ENCODE measurements at regions not wholly inside any gene's neighbourhood (a gene's known extent, or its start where the extent isn't known, plus 50 kb on each side); places are given as distances from the start of the nearest gene placed in this dataset.

DNA sequence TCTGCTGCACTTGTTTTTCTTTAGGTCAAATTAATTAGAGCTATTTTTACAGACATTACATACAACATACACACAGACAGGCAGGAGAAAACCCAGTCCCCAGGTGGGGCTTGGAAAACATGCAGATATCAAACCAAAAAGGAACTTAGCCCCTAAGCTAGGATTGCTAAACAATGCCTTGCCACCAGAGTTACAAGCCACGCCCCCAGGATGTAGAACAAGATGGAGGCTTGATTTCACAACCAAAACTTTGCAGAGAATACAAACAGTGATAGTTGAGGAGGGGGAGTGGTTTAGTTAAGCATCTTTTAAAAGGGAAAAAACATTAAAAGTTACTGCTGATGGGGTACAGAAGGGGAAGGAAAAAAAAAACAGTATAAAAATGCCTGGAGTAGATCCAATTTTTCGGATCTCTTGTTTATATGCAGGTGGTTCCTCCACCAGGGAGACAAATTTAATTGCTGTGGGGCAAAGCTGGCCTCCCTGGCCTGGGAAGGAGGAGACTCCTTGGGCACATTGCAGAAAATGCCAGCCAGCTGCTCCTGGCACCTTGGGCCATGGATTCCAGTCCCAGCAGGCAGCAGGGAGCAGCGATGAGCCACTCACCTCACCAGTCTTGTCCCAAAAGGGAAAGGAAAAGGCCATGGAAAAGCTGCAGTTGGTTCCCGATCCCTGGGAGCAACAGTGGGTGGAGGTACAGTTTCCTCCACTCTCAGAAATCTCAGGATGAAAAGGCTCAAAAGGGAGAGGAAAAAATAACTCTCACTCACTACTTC is 348.4 kb upstream of the REG3G start:
- TF ChIP-seq, protein P1, sequence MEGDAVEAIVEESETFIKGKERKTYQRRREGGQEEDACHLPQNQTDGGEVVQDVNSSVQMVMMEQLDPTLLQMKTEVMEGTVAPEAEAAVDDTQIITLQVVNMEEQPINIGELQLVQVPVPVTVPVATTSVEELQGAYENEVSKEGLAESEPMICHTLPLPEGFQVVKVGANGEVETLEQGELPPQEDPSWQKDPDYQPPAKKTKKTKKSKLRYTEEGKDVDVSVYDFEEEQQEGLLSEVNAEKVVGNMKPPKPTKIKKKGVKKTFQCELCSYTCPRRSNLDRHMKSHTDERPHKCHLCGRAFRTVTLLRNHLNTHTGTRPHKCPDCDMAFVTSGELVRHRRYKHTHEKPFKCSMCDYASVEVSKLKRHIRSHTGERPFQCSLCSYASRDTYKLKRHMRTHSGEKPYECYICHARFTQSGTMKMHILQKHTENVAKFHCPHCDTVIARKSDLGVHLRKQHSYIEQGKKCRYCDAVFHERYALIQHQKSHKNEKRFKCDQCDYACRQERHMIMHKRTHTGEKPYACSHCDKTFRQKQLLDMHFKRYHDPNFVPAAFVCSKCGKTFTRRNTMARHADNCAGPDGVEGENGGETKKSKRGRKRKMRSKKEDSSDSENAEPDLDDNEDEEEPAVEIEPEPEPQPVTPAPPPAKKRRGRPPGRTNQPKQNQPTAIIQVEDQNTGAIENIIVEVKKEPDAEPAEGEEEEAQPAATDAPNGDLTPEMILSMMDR (IDR thresholded peaks at IDR 0.05), result no peak
- no peaks in the 10 kb centered on the region for H3K9me3 ChIP-seq
- no peak for DNase-seq (ENCODE audit: low spot score)
- H3K27me3 ChIP-seq (replicated peaks; ENCODE audit: insufficient read depth), result no peaks in the 10 kb centered on the region
- H3K36me3 ChIP-seq, result no peaks in the 10 kb centered on the region
- H3K27ac ChIP-seq, result no peak overlapping the region
- no peaks in the 10 kb centered on the region for H3K4me1 ChIP-seq (ENCODE audit: control insufficient read depth in 1 of 2, low read depth in 2 of 2)
- ATAC-seq (ENCODE audit: insufficient number of reproducible peaks, low FRiP score, low read depth), result no peak
- H3K4me3 ChIP-seq, result no peak overlapping the region

DNA sequence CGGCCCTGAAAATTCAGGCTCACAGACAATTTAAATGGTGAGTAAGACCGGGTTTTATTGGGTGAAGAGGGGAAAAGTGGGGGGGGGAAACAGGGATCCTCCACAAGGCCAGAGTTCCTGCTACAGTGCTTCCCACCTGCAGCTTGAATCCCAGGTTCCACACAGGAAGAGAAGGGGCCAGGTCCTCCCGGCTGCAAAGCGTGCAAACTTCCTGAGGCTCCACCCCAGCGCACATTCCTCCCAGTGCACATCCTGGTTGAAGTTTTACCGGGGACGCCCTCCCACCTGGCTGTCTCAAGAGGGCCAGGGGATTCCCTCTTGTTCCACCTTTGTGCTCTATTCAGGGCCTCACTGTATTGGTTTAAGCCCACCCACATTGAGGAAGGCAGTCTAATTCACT is 347.7 kb upstream of the REG3G start:
- no peak overlapping the region for H3K27ac ChIP-seq
- TF ChIP-seq, protein P1 (IDR thresholded peaks at IDR 0.05), result no peak
- no peaks in the 10 kb centered on the region for H3K27me3 ChIP-seq (replicated peaks; ENCODE audit: insufficient read depth)
- DNase-seq (ENCODE audit: low spot score) (no peak), ATAC-seq (ENCODE audit: insufficient number of reproducible peaks, low FRiP score, low read depth) (no peak)
- H3K36me3 ChIP-seq, result no peaks in the 10 kb centered on the region
- H3K4me1 ChIP-seq (ENCODE audit: control insufficient read depth in 1 of 2, low read depth in 2 of 2), result no peaks in the 10 kb centered on the region
- no peaks in the 10 kb centered on the region for H3K9me3 ChIP-seq
- H3K4me3 ChIP-seq, result no peak overlapping the region

DNA sequence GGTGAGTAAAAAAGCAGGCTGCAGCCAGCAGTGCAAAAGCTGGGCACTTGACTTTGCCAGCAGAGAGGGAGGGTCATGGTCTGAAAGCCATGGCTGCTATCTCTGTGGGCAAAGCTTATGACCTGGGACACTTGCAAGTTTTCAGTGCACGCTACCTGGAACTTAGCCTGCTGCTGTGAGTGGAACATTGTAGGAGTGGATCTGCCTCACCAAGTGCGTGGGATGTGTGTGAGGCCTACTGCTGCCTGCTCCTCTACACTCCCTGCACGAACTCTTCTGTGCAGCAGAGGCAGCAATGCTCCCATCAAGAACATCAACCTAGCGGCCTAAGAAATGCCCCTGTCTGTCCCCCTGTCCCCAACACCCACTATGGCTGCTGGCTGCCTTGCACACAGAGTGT is 344.1 kb upstream of the REG3G start:
- no peak overlapping the region for H3K27ac ChIP-seq
- TF ChIP-seq, protein P1 (IDR thresholded peaks at IDR 0.05), result no peak
- no peak for DNase-seq (ENCODE audit: low spot score)
- no peak for ATAC-seq (ENCODE audit: insufficient number of reproducible peaks, low FRiP score, low read depth)
- H3K36me3 ChIP-seq, result no peaks in the 10 kb centered on the region
- no peaks in the 10 kb centered on the region for H3K27me3 ChIP-seq (replicated peaks; ENCODE audit: insufficient read depth)
- no peaks in the 10 kb centered on the region for H3K4me1 ChIP-seq (ENCODE audit: control insufficient read depth in 1 of 2, low read depth in 2 of 2)
- H3K9me3 ChIP-seq, result no peaks in the 10 kb centered on the region
- H3K4me3 ChIP-seq, result no peak overlapping the region

DNA sequence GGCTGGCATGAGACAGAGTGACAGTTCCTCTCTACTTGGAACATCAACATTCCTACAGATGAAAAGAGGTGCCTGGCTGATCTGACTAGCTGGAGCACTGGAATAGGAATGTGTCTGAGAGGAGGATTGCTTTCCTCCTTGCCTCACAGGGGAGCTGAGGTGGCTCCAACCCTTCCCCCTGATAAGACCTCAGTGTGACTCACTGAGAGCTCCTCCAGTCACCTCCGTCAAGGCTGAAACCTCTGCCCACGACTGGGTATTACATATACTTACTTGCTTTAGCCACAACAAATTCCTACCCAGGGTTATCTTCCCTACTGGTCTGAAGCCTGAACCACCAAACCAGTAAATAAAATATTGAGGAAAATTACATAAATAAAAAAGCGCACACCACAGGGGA is 342.7 kb upstream of the REG3G start:
- Histone ChIP-seq H3K4me1 (ENCODE audit: control insufficient read depth in 1 of 2, low read depth in 2 of 2) (no peaks in the 10 kb centered on the region), H3K36me3 (no peaks in the 10 kb centered on the region), H3K4me3 (no peak overlapping the region), H3K27ac (no peak overlapping the region), H3K27me3 (replicated peaks; ENCODE audit: insufficient read depth) (no peaks in the 10 kb centered on the region), H3K9me3 (no peaks in the 10 kb centered on the region)
- ATAC-seq (ENCODE audit: insufficient number of reproducible peaks, low FRiP score, low read depth) (no peak), DNase-seq (ENCODE audit: low spot score) (no peak)
- TF ChIP-seq, protein P1 (IDR thresholded peaks at IDR 0.05), result no peak

DNA sequence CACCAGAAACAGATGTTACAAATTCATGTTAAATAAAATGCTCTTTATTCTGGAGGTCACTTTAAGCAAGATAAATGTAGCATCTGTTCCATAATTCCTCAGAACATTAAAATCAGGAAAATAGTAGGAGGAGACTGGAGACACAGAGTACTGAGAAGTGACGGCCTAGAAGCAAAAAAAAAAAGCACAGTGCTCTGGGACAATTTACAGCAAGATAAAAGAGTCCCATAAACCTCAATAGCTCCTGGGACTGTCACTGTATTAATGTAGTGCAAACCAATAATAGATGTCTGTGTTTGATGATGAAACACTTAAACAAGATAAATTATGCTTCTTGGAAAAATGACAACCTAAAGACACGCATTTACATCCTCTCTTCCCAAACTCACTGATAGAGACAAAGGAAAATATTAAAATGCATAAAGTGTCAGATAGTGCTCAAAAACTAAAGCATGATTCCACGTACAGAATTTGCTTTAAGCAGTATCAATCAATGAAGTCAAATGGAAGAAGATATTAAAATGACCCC is 338.8 kb upstream of the REG3G start:
- TF ChIP-seq, protein P1 (IDR thresholded peaks at IDR 0.05), result no peak
- H3K27me3 ChIP-seq (replicated peaks; ENCODE audit: insufficient read depth), result no peaks in the 10 kb centered on the region
- ATAC-seq (ENCODE audit: insufficient number of reproducible peaks, low FRiP score, low read depth) (no peak), DNase-seq (ENCODE audit: low spot score) (no peak)
- H3K9me3 ChIP-seq, result no peaks in the 10 kb centered on the region
- H3K27ac ChIP-seq, result no peak overlapping the region
- H3K4me3 ChIP-seq, result no peak overlapping the region
- no peaks in the 10 kb centered on the region for H3K36me3 ChIP-seq
- H3K4me1 ChIP-seq (ENCODE audit: control insufficient read depth in 1 of 2, low read depth in 2 of 2), result no peaks in the 10 kb centered on the region
